ENCODE measurements at regions not wholly inside any gene's neighbourhood (a gene's known extent, or its start where the extent isn't known, plus 50 kb on each side); places are given as distances from the start of the nearest gene placed in this dataset.

GRCh38 chr12:43286986-43287385 is 265.0 kb downstream of the ADAMTS20 start:
- TF ChIP-seq ZBTB33 (IDR thresholded peaks at IDR 0.05) (no peak), POLR2A (IDR thresholded peaks at IDR 0.05; ENCODE audit: low read depth, low read length) (no peak), YY1 (IDR thresholded peaks at IDR 0.05; ENCODE audit: low read depth, low read length) (no peak), TAF1 (IDR thresholded peaks at IDR 0.05; ENCODE audit: borderline replicate concordance, low read depth, low read length) (no peak)

Measured in GM12878 (cell line).